ENCODE measurements at regions not wholly inside any gene's neighbourhood (a gene's known extent, or its start where the extent isn't known, plus 50 kb on each side); places are given as distances from the start of the nearest gene placed in this dataset.

GRCh38 chr7:84482476-84482875 lies 287.9 kb upstream of the SEMA3A start:
- TF ChIP-seq STAT1 (IDR thresholded peaks at IDR 0.05; ENCODE audit: unreplicated experiment) (no peak), CREB1 (CRISPR knock-in tag; IDR thresholded peaks at IDR 0.05; ENCODE audit: low read depth) (no peak), CTCF (conservative IDR thresholded peaks at IDR 0.05; ENCODE audit: low read depth in 2 of 2) (no peak), EZH2 (IDR thresholded peaks at IDR 0.05; ENCODE audit: low read depth, unreplicated experiment) (no peak), ZNF331 (CRISPR knock-in tag; IDR thresholded peaks at IDR 0.05; ENCODE audit: low read depth) (no peak), POLR2AphosphoS5 (IDR thresholded peaks at IDR 0.05; ENCODE audit: low read depth) (no peak), EZH2phosphoT487 (IDR thresholded peaks at IDR 0.05; ENCODE audit: unreplicated experiment) (no peak), REST (IDR thresholded peaks at IDR 0.05; ENCODE audit: unreplicated experiment) (no peak)

All from GM23338 (cell line).